T-cell (primary cell): ENCODE measurements at regions not wholly inside any gene's neighbourhood (a gene's known extent, or its start where the extent isn't known, plus 50 kb on each side); places are given as distances from the start of the nearest gene placed in this dataset.

Experiments
- ATAC-seq, 4 experiments: fragments of 200-7000 bp in 3 of 4; fragments of 150-1000 bp in 1 of 4; cut with Tn5 transposase; replicated peaks in 1 of 4; 1 replicate in 3 of 4; 2 replicates in 1 of 4; pipeline ENCODE4 v1.10.0; 2021; ENCODE audit warnings: moderate library complexity in 3 of 4, mild to moderate bottlenecking in 2 of 4, moderate number of reproducible peaks in 1 of 4
- CTCF ChIA-PET, 2 donors: fragments of 300-600 bp; sonication (Branson Sonifier 250); formaldehyde crosslinking; loops; one replicate each; lab custom pipeline; 2022; ENCODE audit warnings: antibody characterized with exemption in 2 of 2; lab: Charles Lee
- POLR2A ChIA-PET, 2 donors: fragments of 300-600 bp; sonication (Branson Sonifier 250); formaldehyde crosslinking; loops; one replicate each; lab custom pipeline; 2022; ENCODE audit warnings: antibody characterized with exemption in 2 of 2; lab: Charles Lee
- DNase-seq, 35 experiments: peaks; one replicate each; pipeline versions ENCODE4 v3.0.0 to v3.0.0-alpha.2; 2013 to 2023
- H3K27ac ChIP-seq: one replicate; pipeline ENCODE4 v1.5.1; 2013; ENCODE audit warnings: low read length
- H3K27me3 ChIP-seq, 2 experiments: replicated peaks in 1 of 2; 1 replicate in 1 of 2; 2 replicates in 1 of 2; pipeline versions ENCODE4 v1.6.1 to v1.7.0; 2013; ENCODE audit warnings: low read length in 1 of 2, mixed read lengths in 1 of 2; ENCODE audit not compliant: control insufficient read depth in 2 of 2, insufficient read depth in 2 of 2; ENCODE audit errors: extremely low read depth in 1 of 2
- H3K36me3 ChIP-seq, 2 donors: 1 replicate in 1 of 2; 2 replicates in 1 of 2; pipeline versions ENCODE4 v1.6.1 to v1.7.0; 2013; ENCODE audit warnings: low read length in 1 of 2; ENCODE audit not compliant: control insufficient read depth in 2 of 2, insufficient read depth in 1 of 2; ENCODE audit errors: extremely low read depth in 1 of 2
- H3K4me1 ChIP-seq, 2 experiments: 1 replicate in 1 of 2; 2 replicates in 1 of 2; pipeline versions ENCODE4 v1.6.1 to v1.7.0; 2013; ENCODE audit warnings: low read length in 2 of 2, mixed read lengths in 1 of 2; ENCODE audit not compliant: insufficient read depth in 2 of 2, control insufficient read depth in 1 of 2; ENCODE audit errors: extremely low read depth in 1 of 2
- H3K4me3 ChIP-seq, 2 donors: 1 replicate in 1 of 2; 2 replicates in 1 of 2; pipeline versions ENCODE4 v1.5.1 to v1.7.0; 2013; ENCODE audit warnings: mild to moderate bottlenecking in 2 of 2, low read length in 1 of 2, moderate library complexity in 1 of 2; ENCODE audit not compliant: control insufficient read depth in 1 of 2; ENCODE audit errors: extremely low read depth in 1 of 2
- H3K9me3 ChIP-seq: 2 replicates; pipeline ENCODE4 v1.7.0; 2013
- H3K27ac Mint-ChIP-seq, 2 donors: one replicate each; pipeline ENCODE4 v1.8.0; 2020 to 2021; ENCODE audit warnings: mild to moderate bottlenecking in 2 of 2, mixed read lengths in 2 of 2
- H3K27me3 Mint-ChIP-seq, 2 donors: one replicate each; pipeline ENCODE4 v1.8.0; 2021 to 2022; ENCODE audit warnings: mixed read lengths in 2 of 2
- H3K36me3 Mint-ChIP-seq: one replicate; pipeline ENCODE4 v1.8.0; 2021; ENCODE audit warnings: mixed read lengths
- H3K4me1 Mint-ChIP-seq, 3 donors: one replicate each; pipeline ENCODE4 v1.8.0; 2020 to 2022; ENCODE audit warnings: mixed read lengths in 3 of 3, mild to moderate bottlenecking in 1 of 3
- H3K4me3 Mint-ChIP-seq, 3 donors: one replicate each; pipeline ENCODE4 v1.8.0; 2020 to 2022; ENCODE audit warnings: mild to moderate bottlenecking in 3 of 3, mixed read lengths in 3 of 3, moderate library complexity in 3 of 3
- H3K9me3 Mint-ChIP-seq, 3 donors: one replicate each; pipeline ENCODE4 v1.8.0; 2020 to 2022; ENCODE audit warnings: mixed read lengths in 3 of 3
- WGBS: methylation state at CpG from one replicate; pipeline ENCODE4 v1.1.5; 2013; ENCODE audit warnings: missing lambda C conversion rate; ENCODE audit not compliant: insufficient coverage; 5-methylcytosine and 5-hydroxymethylcytosine counted together

GRCh38 chr5:176170084-176170483 is 68.1 kb upstream of the SIMC1 start:
- DNase-seq: no peak
- peaks cover 2 to 7% (median 2%) of the 10 kb centered on the region in 3 donors for H3K4me1 Mint-ChIP-seq
- 39% methylated on average over 2 of the region's 2 CpGs for WGBS
- no peak overlapping the region for H3K27ac Mint-ChIP-seq
- no peak overlapping the region for H3K27ac ChIP-seq
- H3K27me3 ChIP-seq: peaks cover 0 to 15% of the 10 kb centered on the region in 2 experiments
- ChIA-PET POLR2A (no interaction called here), CTCF (no interaction called here)
- ATAC-seq: no peak
- H3K9me3 ChIP-seq: no peaks in the 10 kb centered on the region
- H3K9me3 Mint-ChIP-seq: no peaks in the 10 kb centered on the region
- no peak overlapping the region for H3K4me3 ChIP-seq
- H3K36me3 Mint-ChIP-seq: no peaks in the 10 kb centered on the region
- no peaks in the 10 kb centered on the region for H3K4me1 ChIP-seq
- no peaks in the 10 kb centered on the region for H3K36me3 ChIP-seq
- peaks cover 0 to 22% of the 10 kb centered on the region in 2 donors for H3K27me3 Mint-ChIP-seq
- no peak overlapping the region for H3K4me3 Mint-ChIP-seq

GRCh38 chr5:176171171-176171760 is 67.0 kb upstream of the SIMC1 start:
- Histone ChIP-seq H3K27ac (no peak overlapping the region), H3K27me3 (peaks cover 0 to 17% of the 10 kb centered on the region in 2 experiments), H3K4me1 (no peaks in the 10 kb centered on the region), H3K9me3 (no peaks in the 10 kb centered on the region), H3K36me3 (no peaks in the 10 kb centered on the region), H3K4me3 (no peak overlapping the region)
- WGBS: 94% methylated on average over 6 of the region's 11 CpGs
- Mint-ChIP-seq H3K4me3 (no peak overlapping the region), H3K4me1 (peaks cover 2 to 7% (median 2%) of the 10 kb centered on the region in 3 donors), H3K27me3 (peaks cover 4 to 21% of the 10 kb centered on the region in 2 donors), H3K9me3 (no peaks in the 10 kb centered on the region), H3K36me3 (no peaks in the 10 kb centered on the region), H3K27ac (no peak overlapping the region)
- ChIA-PET POLR2A (no interaction called here), CTCF (no interaction called here)
- DNase-seq: no peak
- ATAC-seq: no peak

- Mint-ChIP-seq H3K9me3 (no peaks in the 10 kb centered on the region), H3K4me1 (peaks cover 2 to 7% (median 2%) of the 10 kb centered on the region in 3 donors), H3K36me3 (no peaks in the 10 kb centered on the region), H3K27ac (no peak overlapping the region), H3K4me3 (no peak overlapping the region), H3K27me3 (peaks cover 13 to 21% of the 10 kb centered on the region in 2 donors)
- WGBS: 93% methylated on average over 3 of the region's 7 CpGs
- ChIA-PET POLR2A (no interaction called here), CTCF (no interaction called here)
- Histone ChIP-seq H3K27ac (no peak overlapping the region), H3K4me1 (no peaks in the 10 kb centered on the region), H3K27me3 (peaks cover 0 to 25% of the 10 kb centered on the region in 2 experiments), H3K9me3 (no peaks in the 10 kb centered on the region), H3K4me3 (no peak overlapping the region), H3K36me3 (no peaks in the 10 kb centered on the region)
- ATAC-seq: no peak
- DNase-seq: no peak
Measured at GRCh38 chr5:176172246-176172645, 66.0 kb upstream of the SIMC1 start.

GRCh38 chr5:176173647-176174046 is 64.6 kb upstream of the SIMC1 start:
- ChIA-PET POLR2A (no interaction called here), CTCF (no interaction called here)
- peaks cover 21 to 26% of the 10 kb centered on the region in 2 donors for H3K27me3 Mint-ChIP-seq
- Histone ChIP-seq H3K4me1 (no peaks in the 10 kb centered on the region), H3K27me3 (peaks cover 0 to 30% of the 10 kb centered on the region in 2 experiments), H3K27ac (no peak overlapping the region), H3K9me3 (no peaks in the 10 kb centered on the region), H3K4me3 (no peak overlapping the region), H3K36me3 (no peaks in the 10 kb centered on the region)
- H3K4me1 Mint-ChIP-seq: peaks cover 2 to 7% (median 2%) of the 10 kb centered on the region in 3 donors
- 79% methylated on average over 7 of the region's 7 CpGs for WGBS
- H3K9me3 Mint-ChIP-seq: peaks cover 0 to 4% (median 3%) of the 10 kb centered on the region in 3 donors
- ATAC-seq: no peak
- no peak overlapping the region for H3K4me3 Mint-ChIP-seq
- no peak for DNase-seq
- H3K27ac Mint-ChIP-seq: no peak overlapping the region
- no peaks in the 10 kb centered on the region for H3K36me3 Mint-ChIP-seq

- H3K36me3 Mint-ChIP-seq: no peaks in the 10 kb centered on the region
- Histone ChIP-seq H3K27ac (no peak overlapping the region), H3K9me3 (no peaks in the 10 kb centered on the region), H3K4me3 (no peak overlapping the region), H3K4me1 (no peaks in the 10 kb centered on the region), H3K36me3 (no peaks in the 10 kb centered on the region), H3K27me3 (peaks cover 0 to 34% of the 10 kb centered on the region in 2 experiments)
- peaks cover 2 to 7% (median 2%) of the 10 kb centered on the region in 3 donors for H3K4me1 Mint-ChIP-seq
- ChIA-PET CTCF (no interaction called here), POLR2A (no interaction called here)
- no peak overlapping the region for H3K27ac Mint-ChIP-seq
- peaks cover 0 to 6% (median 3%) of the 10 kb centered on the region in 3 donors for H3K9me3 Mint-ChIP-seq
- WGBS: 68% methylated on average over 4 of the region's 8 CpGs
- no peak for ATAC-seq
- no peak for DNase-seq
- peaks cover 23 to 27% of the 10 kb centered on the region in 2 donors for H3K27me3 Mint-ChIP-seq
- no peak overlapping the region for H3K4me3 Mint-ChIP-seq
Measured at GRCh38 chr5:176174345-176175025, 63.7 kb upstream of the SIMC1 start.

GRCh38 chr5:176175101-176175852 is 62.9 kb upstream of the SIMC1 start:
- WGBS: 84% methylated on average over 8 of the region's 16 CpGs
- H3K9me3 ChIP-seq: no peaks in the 10 kb centered on the region
- Mint-ChIP-seq H3K9me3 (peaks cover 0 to 6% (median 3%) of the 10 kb centered on the region in 3 donors), H3K36me3 (no peaks in the 10 kb centered on the region), H3K27ac (no peak overlapping the region), H3K4me1 (peaks cover 0 to 5% (median 0%) of the 10 kb centered on the region in 3 donors), H3K27me3 (peaks cover 25 to 33% of the 10 kb centered on the region in 2 donors), H3K4me3 (no peak overlapping the region)
- POLR2A ChIA-PET: no interaction called here
- ATAC-seq (no peak), DNase-seq (no peak)
- H3K27me3 ChIP-seq: peaks cover 1 to 34% of the 10 kb centered on the region in 2 experiments
- CTCF ChIA-PET: no interaction called here
- no peaks in the 10 kb centered on the region for H3K4me1 ChIP-seq
- no peak overlapping the region for H3K27ac ChIP-seq
- no peak overlapping the region for H3K4me3 ChIP-seq
- H3K36me3 ChIP-seq: no peaks in the 10 kb centered on the region
